ENCODE measurements at regions not wholly inside any gene's neighbourhood (a gene's known extent, or its start where the extent isn't known, plus 50 kb on each side); places are given as distances from the start of the nearest gene placed in this dataset.

GRCh38 chr12:76631741-76632140, 72.2 kb upstream of the OSBPL8 start:
- no peak for TF ChIP-seq CTCF (IDR thresholded peaks at IDR 0.05; ENCODE audit: insufficient read depth in 1 of 2, low read depth in 1 of 2, low read length in 1 of 2, severe bottlenecking in 1 of 2, unreplicated experiment in 1 of 2)
- Histone ChIP-seq H3K27me3 (replicated peaks; ENCODE audit: control insufficient read depth, insufficient read depth, low read length) (no peaks in the 10 kb centered on the region), H3K36me3 (ENCODE audit: control insufficient read depth, insufficient read depth, low read length) (no peaks in the 10 kb centered on the region), H3K9me3 (no peaks in the 10 kb centered on the region), H3K4me3 (ENCODE audit: low read depth, low read length) (no peak overlapping the region), H3K4me1 (peaks cover 13% of the 10 kb centered on the region; the same call in 1 of the 2 replicates)
- ChIA-PET POLR2A (no interaction called here), CTCF (no interaction called here)
- no peak for DNase-seq
- H3K9me3 Mint-ChIP-seq (ENCODE audit: unreplicated experiment) = no peaks in the 10 kb centered on the region
- H3K36me3 Mint-ChIP-seq (ENCODE audit: insufficient read depth, unreplicated experiment) = no peaks in the 10 kb centered on the region
- H3K27me3 Mint-ChIP-seq (ENCODE audit: insufficient read depth, unreplicated experiment) = no peaks in the 10 kb centered on the region
- no TSS peak for BruUV-seq (replicated peaks)
- no peak overlapping the region for H3K27ac Mint-ChIP-seq (ENCODE audit: unreplicated experiment)
- no peak overlapping the region for H3K4me3 Mint-ChIP-seq (ENCODE audit: unreplicated experiment)
- H3K4me1 Mint-ChIP-seq (ENCODE audit: low read depth, unreplicated experiment) = peaks cover 7% of the 10 kb centered on the region
- intact Hi-C loops (cut with micrococcal nuclease; ENCODE audit: unreplicated experiment) = no loop called here

- H3K9me3 Mint-ChIP-seq (ENCODE audit: unreplicated experiment) = no peaks in the 10 kb centered on the region
- no peaks in the 10 kb centered on the region for H3K36me3 ChIP-seq (ENCODE audit: control insufficient read depth, insufficient read depth, low read length)
- no peak overlapping the region for H3K4me3 ChIP-seq (ENCODE audit: low read depth, low read length)
- no peak for DNase-seq
- H3K27me3 ChIP-seq (replicated peaks; ENCODE audit: control insufficient read depth, insufficient read depth, low read length) = no peaks in the 10 kb centered on the region
- no peak overlapping the region for H3K27ac Mint-ChIP-seq (ENCODE audit: unreplicated experiment)
- no peaks in the 10 kb centered on the region for H3K36me3 Mint-ChIP-seq (ENCODE audit: insufficient read depth, unreplicated experiment)
- intact Hi-C loops (cut with micrococcal nuclease; ENCODE audit: unreplicated experiment) = no loop called here
- BruUV-seq (replicated peaks) = no TSS peak
- peaks cover 7% of the 10 kb centered on the region for H3K4me1 Mint-ChIP-seq (ENCODE audit: low read depth, unreplicated experiment)
- CTCF ChIA-PET = no interaction called here
- H3K4me3 Mint-ChIP-seq (ENCODE audit: unreplicated experiment) = no peak overlapping the region
- no peak for TF ChIP-seq CTCF (IDR thresholded peaks at IDR 0.05; ENCODE audit: insufficient read depth in 1 of 2, low read depth in 1 of 2, low read length in 1 of 2, severe bottlenecking in 1 of 2, unreplicated experiment in 1 of 2)
- H3K27me3 Mint-ChIP-seq (ENCODE audit: insufficient read depth, unreplicated experiment) = no peaks in the 10 kb centered on the region
- no peaks in the 10 kb centered on the region for H3K9me3 ChIP-seq
- H3K4me1 ChIP-seq = peaks cover 12% of the 10 kb centered on the region; the same call in 1 of the 2 replicates
- POLR2A ChIA-PET = no interaction called here
Observed at GRCh38 chr12:76633415-76633814, 73.8 kb upstream of the OSBPL8 start.

- no peak for DNase-seq
- Histone ChIP-seq H3K27me3 (replicated peaks; ENCODE audit: control insufficient read depth, insufficient read depth, low read length) (no peaks in the 10 kb centered on the region), H3K4me1 (peaks cover 8% of the 10 kb centered on the region; the same call in 1 of the 2 replicates), H3K36me3 (ENCODE audit: control insufficient read depth, insufficient read depth, low read length) (no peaks in the 10 kb centered on the region), H3K9me3 (no peaks in the 10 kb centered on the region), H3K4me3 (ENCODE audit: low read depth, low read length) (no peak overlapping the region)
- H3K27ac Mint-ChIP-seq (ENCODE audit: unreplicated experiment) = no peak overlapping the region
- no peaks in the 10 kb centered on the region for H3K9me3 Mint-ChIP-seq (ENCODE audit: unreplicated experiment)
- ChIA-PET CTCF (no interaction called here), POLR2A (no interaction called here)
- TF ChIP-seq CTCF (IDR thresholded peaks at IDR 0.05; ENCODE audit: insufficient read depth in 1 of 2, low read depth in 1 of 2, low read length in 1 of 2, severe bottlenecking in 1 of 2, unreplicated experiment in 1 of 2) = no peak
- H3K27me3 Mint-ChIP-seq (ENCODE audit: insufficient read depth, unreplicated experiment) = no peaks in the 10 kb centered on the region
- no peak overlapping the region for H3K4me3 Mint-ChIP-seq (ENCODE audit: unreplicated experiment)
- H3K4me1 Mint-ChIP-seq (ENCODE audit: low read depth, unreplicated experiment) = peaks cover 7% of the 10 kb centered on the region
- intact Hi-C loops (cut with micrococcal nuclease; ENCODE audit: unreplicated experiment) = no loop called here
- H3K36me3 Mint-ChIP-seq (ENCODE audit: insufficient read depth, unreplicated experiment) = no peaks in the 10 kb centered on the region
- no TSS peak for BruUV-seq (replicated peaks)
Observed at GRCh38 chr12:76634133-76634532, 74.6 kb upstream of the OSBPL8 start.

Data from Caco-2 (cell line).